PC-9 (cell line): ENCODE measurements at regions not wholly inside any gene's neighbourhood (a gene's known extent, or its start where the extent isn't known, plus 50 kb on each side); places are given as distances from the start of the nearest gene placed in this dataset.

Experiments
- BruUV-seq: library from RNA; stranded (reverse); fragments of 400-500 nt; replicated peaks from 2 replicates; lab custom pipeline; 2021; lab: Mats Ljungman, UMichigan
- CTCF ChIA-PET: fragments of 300-600 bp; sonication (Branson Sonifier 250); formaldehyde crosslinking; loops from one replicate; lab custom pipeline; 2022; ENCODE audit warnings: antibody characterized with exemption; lab: Charles Lee
- POLR2A ChIA-PET: fragments of 300-600 bp; sonication (Branson Sonifier 250); formaldehyde crosslinking; loops from one replicate; lab custom pipeline; 2022; ENCODE audit warnings: antibody characterized with exemption; ENCODE audit not compliant: unreplicated experiment; lab: Charles Lee
- DNase-seq, 2 experiments: peaks; one replicate each; pipeline versions ENCODE4 v3.0.0 to v3.0.0-alpha.2; 2015 to 2022; ENCODE audit warnings: mixed read lengths in 1 of 2
- H2AFZ ChIP-seq: fragments of 200-600 bp; sonication (generic); 2 replicates; pipeline ENCODE4 v1.8.1; 2017; ENCODE audit warnings: antibody characterized with exemption
- H3F3A ChIP-seq: fragments of 200-600 bp; sonication (generic); 2 replicates; pipeline ENCODE4 v1.8.1; 2017; ENCODE audit warnings: antibody characterized with exemption, mild to moderate bottlenecking, low read depth; ENCODE audit not compliant: insufficient read depth
- H3K27ac ChIP-seq: fragments of 200-600 bp; sonication (generic); 2 replicates; pipeline ENCODE4 v1.6.1; 2016; ENCODE audit warnings: mixed run types
- H3K27me3 ChIP-seq: fragments of 200-600 bp; sonication (generic); 2 replicates; pipeline ENCODE4 v1.6.1; 2016; ENCODE audit warnings: low read depth, mixed run types; ENCODE audit not compliant: insufficient read depth
- H3K36me3 ChIP-seq: fragments of 200-600 bp; sonication (generic); 2 replicates; pipeline ENCODE4 v1.6.1; 2016; ENCODE audit warnings: low read depth, mixed run types
- H3K4me1 ChIP-seq: fragments of 200-600 bp; sonication (generic); replicated peaks from 2 replicates; pipeline ENCODE4 v1.6.1; 2016; ENCODE audit warnings: mixed run types; ENCODE audit not compliant: insufficient read depth
- H3K4me2 ChIP-seq: fragments of 200-600 bp; sonication (generic); 2 replicates; pipeline ENCODE4 v1.6.1; 2017; ENCODE audit warnings: mixed run types
- H3K4me3 ChIP-seq: fragments of 200-600 bp; sonication (generic); 2 replicates; pipeline ENCODE4 v1.6.1; 2016; ENCODE audit warnings: mixed run types
- H3K79me2 ChIP-seq: fragments of 200-600 bp; sonication (generic); 2 replicates; pipeline ENCODE4 v1.6.1; 2017; ENCODE audit warnings: low read depth, mixed run types
- H3K9me2 ChIP-seq: fragments of 200-600 bp; sonication (generic); 2 replicates; pipeline ENCODE4 v1.8.1; 2017; ENCODE audit warnings: mild to moderate bottlenecking; ENCODE audit not compliant: insufficient read depth
- H3K9me3 ChIP-seq: fragments of 200-600 bp; sonication (generic); 2 replicates; pipeline ENCODE4 v1.8.1; 2016; ENCODE audit warnings: low read depth; ENCODE audit not compliant: insufficient read depth
- H4K20me1 ChIP-seq: fragments of 200-600 bp; sonication (generic); 2 replicates; pipeline ENCODE4 v1.8.1; 2017; ENCODE audit not compliant: insufficient read depth
- CTCF ChIP-seq: fragments of 200-600 bp; sonication (generic); conservative IDR thresholded peaks from 2 replicates; pipeline ENCODE4 v1.6.1; 2017; ENCODE audit warnings: mixed run types, antibody characterized with exemption, mild to moderate bottlenecking, moderate library complexity
- EZH2 ChIP-seq: fragments of 200-600 bp; sonication (generic); IDR thresholded peaks from 2 replicates; pipeline ENCODE4 v1.8.0; 2017; ENCODE audit warnings: antibody characterized with exemption, low read depth
- intact Hi-C: fragments of 100-400 bp; cut with micrococcal nuclease; formaldehyde crosslinking; loops from one replicate; pipeline ENCODE4 v1.10.0; 2022; ENCODE audit not compliant: unreplicated experiment

DNA sequence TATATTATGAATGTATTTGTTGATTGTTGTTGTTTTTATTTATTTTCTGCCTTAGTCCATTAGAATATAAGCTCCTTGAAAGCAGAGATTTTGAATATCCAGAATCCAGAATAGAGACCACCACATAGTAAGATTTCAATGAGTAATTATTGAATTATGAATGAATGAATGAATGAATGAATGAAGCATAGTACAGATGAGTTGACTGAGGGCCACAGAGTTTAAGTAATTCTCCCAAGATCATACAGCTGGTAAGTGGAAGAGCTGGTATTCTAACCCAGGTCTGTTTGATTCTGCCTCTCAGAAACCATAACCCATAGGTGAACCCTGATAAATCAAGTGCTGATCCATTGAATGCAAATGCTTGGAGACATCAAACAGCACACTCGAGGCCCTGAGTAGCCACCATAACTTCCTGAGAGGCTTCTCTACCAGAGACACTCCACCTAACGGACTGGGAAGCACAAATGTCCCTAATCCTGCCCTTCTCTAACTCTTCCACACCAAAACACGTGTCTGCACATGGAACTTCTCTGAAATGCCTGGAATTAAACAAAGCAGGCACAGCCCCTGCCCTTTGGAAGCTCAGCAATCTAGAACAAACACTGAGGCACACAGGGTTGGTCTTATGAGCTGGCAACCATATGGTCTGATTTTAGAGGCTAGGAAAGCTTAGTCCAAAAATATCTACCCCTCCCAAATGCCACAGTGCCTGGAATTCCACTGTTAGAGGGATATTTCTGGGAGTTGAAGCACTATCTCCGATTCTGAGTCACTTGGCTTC, 190.1 kb downstream of the FOXO1 start:
- POLR2A ChIA-PET, result no interaction called here
- H3K4me2 ChIP-seq, result no peak overlapping the region
- no peak for DNase-seq

GRCh38 chr13:40477623-40478608, 188.5 kb downstream of the FOXO1 start:
- no peaks in the 10 kb centered on the region for H3F3A ChIP-seq
- BruUV-seq, result no TSS peak
- no peaks in the 10 kb centered on the region for H4K20me1 ChIP-seq
- H2AFZ ChIP-seq, result no peak overlapping the region
- ChIA-PET CTCF (no interaction called here), POLR2A (no interaction called here)
- no peak overlapping the region for H3K27ac ChIP-seq
- intact Hi-C loops, result no loop called here
- H3K27me3 ChIP-seq, result no peaks in the 10 kb centered on the region
- H3K4me3 ChIP-seq, result no peak overlapping the region
- H3K79me2 ChIP-seq, result no peaks in the 10 kb centered on the region
- no peaks in the 10 kb centered on the region for H3K36me3 ChIP-seq
- no peaks in the 10 kb centered on the region for H3K9me3 ChIP-seq
- H3K9me2 ChIP-seq, result no peaks in the 10 kb centered on the region
- no peak overlapping the region for H3K4me2 ChIP-seq
- no peak for DNase-seq
- TF ChIP-seq CTCF (no peak), EZH2 (no peak)
- no peaks in the 10 kb centered on the region for H3K4me1 ChIP-seq

More for the DNA sequence above, 190.1 kb downstream of the FOXO1 start:
- Histone ChIP-seq H4K20me1 (no peaks in the 10 kb centered on the region), H3K9me2 (no peaks in the 10 kb centered on the region), H3K79me2 (no peaks in the 10 kb centered on the region), H3K36me3 (no peaks in the 10 kb centered on the region), H3F3A (no peaks in the 10 kb centered on the region), H3K27me3 (no peaks in the 10 kb centered on the region), H2AFZ (no peak overlapping the region), H3K4me3 (no peak overlapping the region), H3K4me1 (no peaks in the 10 kb centered on the region), H3K9me3 (no peaks in the 10 kb centered on the region), H3K27ac (no peak overlapping the region)
- CTCF ChIA-PET, result no interaction called here
- TF ChIP-seq CTCF (no peak), EZH2 (no peak)
- intact Hi-C loops, result no loop called here
- BruUV-seq, result no TSS peak

GRCh38 chr13:40478775-40479174, 187.7 kb downstream of the FOXO1 start:
- no peaks in the 10 kb centered on the region for H3F3A ChIP-seq
- no peaks in the 10 kb centered on the region for H3K36me3 ChIP-seq
- H2AFZ ChIP-seq, result no peak overlapping the region
- ChIA-PET CTCF (no interaction called here), POLR2A (no interaction called here)
- no TSS peak for BruUV-seq
- no peaks in the 10 kb centered on the region for H3K9me2 ChIP-seq
- H3K9me3 ChIP-seq, result no peaks in the 10 kb centered on the region
- no peaks in the 10 kb centered on the region for H3K4me1 ChIP-seq
- H3K27ac ChIP-seq, result no peak overlapping the region
- intact Hi-C loops, result no loop called here
- DNase-seq, result no peak
- H3K27me3 ChIP-seq, result no peaks in the 10 kb centered on the region
- H4K20me1 ChIP-seq, result no peaks in the 10 kb centered on the region
- H3K4me2 ChIP-seq, result no peak overlapping the region
- TF ChIP-seq CTCF (no peak), EZH2 (no peak)
- H3K79me2 ChIP-seq, result no peaks in the 10 kb centered on the region
- no peak overlapping the region for H3K4me3 ChIP-seq
